GM12874 (cell line): ENCODE measurements at regions not wholly inside any gene's neighbourhood (a gene's known extent, or its start where the extent isn't known, plus 50 kb on each side); places are given as distances from the start of the nearest gene placed in this dataset.

Experiments used
- TF ChIP-seq, protein P1 (sequence below): IDR thresholded peaks from 2 replicates; pipeline ENCODE4 v1.5.1; 2011; ENCODE audit warnings: low read depth, mild to moderate bottlenecking, control low read depth, low read length, moderate library complexity; ENCODE audit not compliant: insufficient read depth

- TF ChIP-seq, protein P1, sequence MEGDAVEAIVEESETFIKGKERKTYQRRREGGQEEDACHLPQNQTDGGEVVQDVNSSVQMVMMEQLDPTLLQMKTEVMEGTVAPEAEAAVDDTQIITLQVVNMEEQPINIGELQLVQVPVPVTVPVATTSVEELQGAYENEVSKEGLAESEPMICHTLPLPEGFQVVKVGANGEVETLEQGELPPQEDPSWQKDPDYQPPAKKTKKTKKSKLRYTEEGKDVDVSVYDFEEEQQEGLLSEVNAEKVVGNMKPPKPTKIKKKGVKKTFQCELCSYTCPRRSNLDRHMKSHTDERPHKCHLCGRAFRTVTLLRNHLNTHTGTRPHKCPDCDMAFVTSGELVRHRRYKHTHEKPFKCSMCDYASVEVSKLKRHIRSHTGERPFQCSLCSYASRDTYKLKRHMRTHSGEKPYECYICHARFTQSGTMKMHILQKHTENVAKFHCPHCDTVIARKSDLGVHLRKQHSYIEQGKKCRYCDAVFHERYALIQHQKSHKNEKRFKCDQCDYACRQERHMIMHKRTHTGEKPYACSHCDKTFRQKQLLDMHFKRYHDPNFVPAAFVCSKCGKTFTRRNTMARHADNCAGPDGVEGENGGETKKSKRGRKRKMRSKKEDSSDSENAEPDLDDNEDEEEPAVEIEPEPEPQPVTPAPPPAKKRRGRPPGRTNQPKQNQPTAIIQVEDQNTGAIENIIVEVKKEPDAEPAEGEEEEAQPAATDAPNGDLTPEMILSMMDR, result no peak
Measured at GRCh38 chr9:110115341-110115820, 92.6 kb downstream of the C9orf152 start.

GRCh38 chr9:110115826-110116542 lies 92.0 kb downstream of the C9orf152 start:
- TF ChIP-seq, protein P1, result no peak

DNA sequence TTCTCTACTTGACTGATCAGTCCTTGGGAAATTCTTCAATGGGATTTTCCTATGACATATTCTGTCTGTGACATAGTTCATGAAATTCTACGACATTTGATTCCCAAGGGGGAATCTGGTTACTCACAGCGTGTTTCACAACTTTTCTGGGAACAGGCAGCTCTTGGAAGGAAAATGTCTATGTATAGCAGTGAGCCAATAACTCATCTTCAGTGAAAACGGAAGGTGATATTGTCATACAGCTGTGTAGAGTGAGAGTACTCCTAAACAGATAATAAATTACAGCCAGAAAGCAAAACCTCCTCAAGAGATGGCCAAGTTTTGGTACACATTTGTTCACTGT lies 91.4 kb downstream of the C9orf152 start:
- TF ChIP-seq, protein P1, result no peak

GRCh38 chr9:110121170-110121569 lies 86.8 kb downstream of the C9orf152 start:
- TF ChIP-seq, protein P1, result no peak

DNA sequence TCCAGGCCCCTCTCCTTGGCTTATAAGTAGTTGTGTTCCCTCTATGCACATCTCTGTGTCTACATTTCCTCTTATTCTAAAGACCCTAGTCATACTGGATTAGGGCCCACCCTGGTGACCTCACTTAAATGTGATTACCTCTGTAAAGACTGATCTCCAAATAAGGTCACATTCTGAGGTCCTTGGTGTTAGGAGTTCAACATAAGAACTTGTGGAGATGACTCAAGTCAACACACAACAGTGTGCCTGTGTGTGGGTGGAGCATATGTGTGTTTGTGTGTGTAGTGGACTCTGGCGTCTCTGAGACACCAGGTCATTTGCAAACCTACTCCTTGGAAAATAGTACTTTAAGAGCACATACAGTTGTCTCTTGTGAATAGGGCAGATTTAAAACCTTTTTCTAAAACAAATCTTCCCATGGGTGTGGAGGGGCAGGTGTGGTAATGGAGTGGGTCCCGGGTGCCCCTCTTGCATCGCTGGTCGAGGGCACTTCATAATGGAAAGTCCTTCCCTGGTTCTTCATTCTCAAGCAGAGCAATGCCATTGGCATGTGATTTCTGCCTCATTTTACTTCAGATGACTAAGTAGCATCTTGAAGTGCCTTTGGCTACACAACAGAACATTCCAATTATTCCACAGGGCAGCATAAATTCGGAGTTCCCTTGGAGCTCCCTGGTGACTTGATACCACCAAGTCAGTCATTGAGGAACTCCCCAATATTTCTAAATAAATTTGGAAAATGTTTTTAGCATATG lies 84.4 kb downstream of the C9orf152 start:
- TF ChIP-seq, protein P1, result no peak

DNA sequence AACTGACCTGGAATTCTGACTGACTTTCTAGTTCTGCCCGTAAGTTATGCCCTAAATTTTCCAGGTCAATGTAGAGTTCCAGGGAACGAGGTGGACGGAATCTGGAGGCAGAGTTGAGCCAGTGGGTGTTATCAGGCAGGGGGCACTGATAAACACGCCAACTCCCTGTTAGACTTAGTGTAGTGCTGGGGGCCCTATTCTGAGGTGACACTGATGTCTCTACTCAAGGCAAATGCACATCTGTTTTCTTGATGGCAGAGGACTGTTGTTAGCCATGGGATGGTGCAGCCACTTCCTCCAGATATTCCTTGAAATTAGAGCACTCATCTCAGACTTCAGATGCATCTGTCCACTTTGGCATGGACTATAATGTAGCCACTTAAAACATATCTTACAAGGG lies 83.5 kb downstream of the C9orf152 start:
- TF ChIP-seq, protein P1, result no peak

- TF ChIP-seq, protein P1, result no peak
Measured at GRCh38 chr9:110125207-110125751, 82.7 kb downstream of the C9orf152 start.
